GM21619 (cell line): ENCODE measurements at regions not wholly inside any gene's neighbourhood (a gene's known extent, or its start where the extent isn't known, plus 50 kb on each side); places are given as distances from the start of the nearest gene placed in this dataset.

Experiments
- ATAC-seq: cut with Tn5 transposase; IDR thresholded peaks from one replicate; pipeline ENCODE4 v1.9.1; 2021; ENCODE audit not compliant: unreplicated experiment

DNA sequence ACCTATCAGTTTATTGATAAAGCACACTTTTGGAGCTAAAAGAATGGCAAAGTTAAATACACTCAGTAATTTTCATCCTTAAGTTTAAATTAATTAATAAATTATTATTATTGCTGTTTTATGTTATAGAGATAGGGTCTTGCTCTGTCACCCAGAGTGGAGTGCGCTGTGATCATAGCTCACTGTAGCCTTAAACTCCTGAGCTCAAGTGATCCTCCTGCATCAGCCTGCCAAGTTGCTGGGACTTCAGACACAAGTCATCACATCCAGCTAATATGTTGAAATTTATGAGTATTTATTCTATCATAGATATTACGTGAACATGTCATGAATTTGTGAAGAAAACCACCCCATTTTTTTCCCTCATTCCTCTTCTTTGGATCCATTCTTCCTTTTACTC, 64.2 kb downstream of the GJA1 start:
- no peak for ATAC-seq

GRCh38 chr6:121503589-121503991, 68.1 kb downstream of the GJA1 start:
- no peak for ATAC-seq

GRCh38 chr6:121504227-121504626, 68.8 kb downstream of the GJA1 start:
- no peak for ATAC-seq

- ATAC-seq, result no peak
Observed at GRCh38 chr6:121505284-121505683, 69.8 kb downstream of the GJA1 start.

GRCh38 chr6:121506761-121507754, 71.6 kb downstream of the GJA1 start:
- ATAC-seq, result no peak

- ATAC-seq, result no peak
Observed at GRCh38 chr6:121510568-121511177, 75.2 kb downstream of the GJA1 start.

- no peak for ATAC-seq
Observed at GRCh38 chr6:121515630-121516265, 80.3 kb downstream of the GJA1 start.

- no peak for ATAC-seq
Observed at GRCh38 chr6:121516331-121516730, 80.9 kb downstream of the GJA1 start.

- no peak for ATAC-seq
Observed at GRCh38 chr6:121520337-121521163, 85.1 kb downstream of the GJA1 start.

DNA sequence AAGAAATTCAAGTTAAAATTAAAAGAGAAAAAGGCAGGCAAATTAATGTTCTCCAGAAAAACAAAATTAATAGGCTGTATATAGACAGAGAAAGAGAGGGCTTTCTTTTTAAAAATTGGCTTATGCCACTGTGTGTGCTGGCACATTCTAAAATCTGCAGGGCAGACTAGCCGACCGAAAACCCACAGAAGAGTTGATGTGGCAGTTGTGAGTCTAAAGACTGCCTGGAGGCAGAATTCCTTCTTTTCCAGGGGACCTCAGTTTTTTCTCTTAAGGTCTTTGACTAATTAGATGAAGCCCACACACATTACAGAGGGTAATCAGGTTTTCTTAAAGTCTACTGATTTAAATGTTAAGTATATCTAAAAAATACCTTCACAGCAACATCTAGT, 85.7 kb downstream of the GJA1 start:
- ATAC-seq, result no peak

DNA sequence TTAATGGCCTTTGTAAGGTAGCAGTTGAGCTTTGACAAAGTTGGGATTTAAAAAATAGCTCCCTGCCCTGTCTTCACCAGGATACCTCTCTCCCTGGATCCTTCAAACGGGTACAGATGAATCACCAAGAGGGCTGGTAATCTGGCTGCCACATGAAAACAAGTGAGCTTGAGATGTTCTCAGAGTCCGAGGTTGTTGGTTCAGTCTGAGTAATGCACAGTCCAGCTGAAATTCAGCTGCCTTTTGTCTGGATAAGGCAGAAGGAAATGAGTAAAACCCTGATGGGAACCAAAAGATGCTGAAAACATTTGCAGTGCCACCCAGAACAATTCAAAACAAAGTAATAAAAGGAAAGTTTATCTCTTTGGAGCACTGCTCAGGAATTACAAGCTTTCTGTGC, 86.8 kb downstream of the GJA1 start:
- no peak for ATAC-seq

- ATAC-seq, result no peak
Observed at GRCh38 chr6:121522771-121523386, 87.4 kb downstream of the GJA1 start.

DNA sequence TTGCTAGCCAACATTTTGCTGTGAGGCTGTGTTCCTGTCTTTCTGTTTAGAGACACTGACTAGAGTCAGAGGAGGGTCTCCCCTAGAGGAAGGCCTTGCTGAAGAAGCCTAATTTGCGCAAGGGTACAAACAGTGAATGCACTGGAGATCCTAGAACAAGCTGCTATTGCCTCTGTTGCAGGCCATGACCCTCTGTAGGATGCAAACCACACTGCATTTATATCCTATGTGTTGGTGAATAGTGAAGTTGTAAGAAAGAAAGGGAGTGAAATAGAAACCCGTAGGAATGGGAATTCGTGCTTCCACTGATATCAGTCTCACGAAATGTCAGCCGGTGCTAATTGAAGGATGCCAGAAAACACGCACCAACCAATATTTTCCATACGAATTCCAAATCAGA, 88.2 kb downstream of the GJA1 start:
- ATAC-seq, result no peak

DNA sequence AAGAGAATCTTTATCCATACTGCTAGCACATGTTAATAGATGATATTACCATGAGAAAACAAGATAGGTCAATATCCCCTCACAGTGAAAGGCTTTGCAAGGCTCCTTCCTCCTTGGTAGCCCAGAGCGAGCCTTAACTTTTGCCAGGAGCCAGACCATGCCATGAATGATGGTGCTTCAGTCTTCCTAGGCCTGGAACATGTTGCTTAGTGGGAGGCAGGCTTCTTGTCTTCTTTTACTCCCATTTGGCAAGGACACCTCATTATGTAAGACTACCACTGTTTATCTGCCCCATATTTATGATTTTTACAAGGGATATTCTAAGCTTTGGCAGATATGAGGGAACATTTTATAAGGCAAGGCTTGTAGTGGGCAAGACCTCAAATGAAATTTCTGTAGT, 90.8 kb downstream of the GJA1 start:
- ATAC-seq, result no peak

- no peak for ATAC-seq
Observed at GRCh38 chr6:121531658-121532169, 96.3 kb downstream of the GJA1 start.

DNA sequence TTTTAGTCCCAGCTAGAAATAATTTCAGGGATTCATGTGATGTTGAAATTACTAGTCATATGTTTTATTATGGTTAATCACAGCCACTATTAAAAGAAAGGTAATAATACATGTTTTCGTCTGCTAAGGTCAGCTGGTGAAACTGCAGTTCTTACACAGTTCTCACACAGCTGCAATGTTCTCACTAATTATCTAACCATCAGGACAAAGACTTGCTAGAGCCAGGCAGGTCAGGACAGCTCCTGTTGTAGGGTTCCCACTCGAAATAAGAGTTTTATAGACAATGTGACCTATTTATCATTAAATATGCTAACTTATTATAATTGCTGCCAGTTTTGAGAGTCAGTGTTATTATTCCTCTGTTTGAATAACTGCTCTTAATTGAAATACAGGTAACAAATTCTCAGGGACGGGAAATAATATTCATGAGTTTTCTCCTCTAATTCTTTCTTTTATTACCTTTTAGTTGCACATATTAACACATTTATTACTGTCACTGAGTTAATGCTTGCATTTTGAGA, 97.9 kb downstream of the GJA1 start:
- ATAC-seq, result no peak

DNA sequence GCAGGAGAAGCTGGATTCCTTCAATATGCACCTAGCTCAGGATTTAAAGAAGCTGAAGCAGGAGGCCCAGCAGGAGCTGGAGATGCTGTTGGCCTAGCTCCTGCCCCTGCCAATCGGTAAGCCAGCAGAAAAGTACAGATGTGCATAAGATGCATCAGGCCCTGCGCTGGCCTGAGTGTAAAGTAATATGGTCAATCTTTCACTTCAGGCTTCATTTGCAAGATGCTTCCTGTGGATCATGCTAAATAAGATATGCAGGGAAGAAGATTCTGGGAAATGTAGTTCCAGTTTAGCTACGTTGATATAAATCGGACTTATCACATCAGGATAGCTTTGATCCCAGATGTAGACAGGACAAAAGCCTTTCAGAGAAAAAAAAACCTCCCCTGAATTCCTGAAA, 100.3 kb downstream of the GJA1 start:
- ATAC-seq, result no peak

- ATAC-seq, result no peak
Observed at GRCh38 chr6:121536345-121536744, 100.9 kb downstream of the GJA1 start.

DNA sequence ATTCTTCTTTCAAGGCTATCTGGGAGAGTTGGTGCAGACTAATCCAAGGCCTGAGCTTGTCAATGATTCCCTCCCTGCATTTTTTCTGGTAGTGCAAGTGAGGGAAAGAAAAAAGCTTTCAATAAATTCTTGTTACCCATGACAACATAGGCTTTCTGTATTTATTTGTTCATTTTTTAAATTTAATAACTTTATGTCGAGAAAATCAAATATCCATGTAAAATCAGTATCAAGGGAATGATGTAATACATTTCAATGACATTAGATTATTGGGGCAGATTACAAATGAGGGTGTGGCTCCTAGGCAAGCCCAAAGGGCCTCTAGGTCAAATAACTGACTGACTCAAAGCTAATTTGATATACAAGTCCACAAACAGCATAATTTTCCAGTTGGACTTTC, 104.0 kb downstream of the GJA1 start:
- ATAC-seq, result no peak

- no peak for ATAC-seq
Observed at GRCh38 chr6:121540210-121540609, 104.8 kb downstream of the GJA1 start.
